ENCODE measurements at regions not wholly inside any gene's neighbourhood (a gene's known extent, or its start where the extent isn't known, plus 50 kb on each side); places are given as distances from the start of the nearest gene placed in this dataset.

DNA sequence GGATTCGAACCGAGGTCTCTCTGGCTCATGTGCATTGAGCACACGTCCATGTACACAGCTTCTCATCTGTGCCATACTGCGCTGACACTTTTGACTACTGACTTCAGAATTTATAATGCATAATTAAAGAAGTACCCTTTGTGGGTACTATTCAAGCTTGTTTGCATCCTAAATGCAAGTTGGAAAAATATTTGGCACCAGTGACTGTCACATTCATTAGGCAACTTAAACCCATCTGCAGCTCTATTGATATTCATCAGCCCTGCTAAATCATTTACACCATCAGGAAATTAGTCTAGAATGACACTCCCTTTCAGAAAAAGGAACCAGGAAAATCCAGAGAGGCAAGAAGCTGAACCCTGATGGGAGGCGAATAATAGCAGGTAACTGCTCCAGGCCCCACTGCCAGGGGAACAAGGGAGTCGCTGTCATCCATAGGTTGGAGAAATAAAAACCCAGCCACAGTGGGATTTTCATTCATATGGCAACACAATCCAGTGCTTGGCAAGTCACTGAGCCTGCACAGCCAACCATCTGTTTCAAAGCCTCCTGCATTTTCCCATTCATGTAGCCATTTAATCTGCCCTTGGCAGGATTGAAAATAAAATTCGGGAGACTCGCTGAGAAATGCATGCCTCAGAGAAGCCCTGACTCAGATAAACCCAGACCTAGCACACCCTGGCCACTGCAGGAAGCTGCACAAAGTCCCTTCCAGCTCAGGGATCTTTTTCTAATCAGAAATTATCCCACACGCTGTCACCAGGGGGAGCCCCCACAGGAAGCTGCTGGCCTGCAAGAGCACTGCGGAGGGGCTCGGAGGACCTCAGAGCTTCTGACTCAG, 103.0 kb upstream of the VEPH1 start:
- TF ChIP-seq, protein P1, sequence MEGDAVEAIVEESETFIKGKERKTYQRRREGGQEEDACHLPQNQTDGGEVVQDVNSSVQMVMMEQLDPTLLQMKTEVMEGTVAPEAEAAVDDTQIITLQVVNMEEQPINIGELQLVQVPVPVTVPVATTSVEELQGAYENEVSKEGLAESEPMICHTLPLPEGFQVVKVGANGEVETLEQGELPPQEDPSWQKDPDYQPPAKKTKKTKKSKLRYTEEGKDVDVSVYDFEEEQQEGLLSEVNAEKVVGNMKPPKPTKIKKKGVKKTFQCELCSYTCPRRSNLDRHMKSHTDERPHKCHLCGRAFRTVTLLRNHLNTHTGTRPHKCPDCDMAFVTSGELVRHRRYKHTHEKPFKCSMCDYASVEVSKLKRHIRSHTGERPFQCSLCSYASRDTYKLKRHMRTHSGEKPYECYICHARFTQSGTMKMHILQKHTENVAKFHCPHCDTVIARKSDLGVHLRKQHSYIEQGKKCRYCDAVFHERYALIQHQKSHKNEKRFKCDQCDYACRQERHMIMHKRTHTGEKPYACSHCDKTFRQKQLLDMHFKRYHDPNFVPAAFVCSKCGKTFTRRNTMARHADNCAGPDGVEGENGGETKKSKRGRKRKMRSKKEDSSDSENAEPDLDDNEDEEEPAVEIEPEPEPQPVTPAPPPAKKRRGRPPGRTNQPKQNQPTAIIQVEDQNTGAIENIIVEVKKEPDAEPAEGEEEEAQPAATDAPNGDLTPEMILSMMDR (IDR thresholded peaks at IDR 0.05), result peak; percentile 52 to 82 (median 70)
- no peak for TF ChIP-seq POLR2A (IDR thresholded peaks at IDR 0.05)
